GM12891 (cell line): ENCODE measurements at regions not wholly inside any gene's neighbourhood (a gene's known extent, or its start where the extent isn't known, plus 50 kb on each side); places are given as distances from the start of the nearest gene placed in this dataset.

Experiments used
- POLR2A ChIP-seq: IDR thresholded peaks from 2 replicates; pipeline ENCODE4 v1.6.1; 2011; ENCODE audit warnings: low read depth, low read length, control low read depth
- POLR2AphosphoS5 ChIP-seq: IDR thresholded peaks from 2 replicates; pipeline ENCODE4 v1.6.1; 2011; ENCODE audit warnings: low read depth, low read length, control low read depth
- SPI1 ChIP-seq: IDR thresholded peaks from 2 replicates; pipeline ENCODE4 v1.6.1; 2011; ENCODE audit warnings: low read depth, low read length, control low read depth

- no peak for TF ChIP-seq POLR2A
- no peak for TF ChIP-seq SPI1
- no peak for TF ChIP-seq POLR2AphosphoS5
Measured at GRCh38 chr1:227390525-227390924, 72.2 kb upstream of the CDC42BPA start.
